Kidney (tissue), 13 donors: ENCODE measurements at regions not wholly inside any gene's neighbourhood (a gene's known extent, or its start where the extent isn't known, plus 50 kb on each side); places are given as distances from the start of the nearest gene placed in this dataset.
A peak's percentile ranks its signal among the peaks of the same experiment; 100 is the strongest.

Experiments used
- DNase-seq, 5 donors: peaks; one replicate each; pipeline ENCODE4 v3.0.0-alpha.2; 2013 to 2020
- FAIRE-seq: peaks from 2 replicates; lab custom pipeline; 2012; peaks lifted over from hg19 to GRCh38; lab: Jason Lieb, UNC
- H3K27ac ChIP-seq, 2 donors: one replicate each; pipeline ENCODE4 v1.7.0; 2013; ENCODE audit warnings: low read depth in 2 of 2, low read length in 2 of 2, inconsistent platforms in 1 of 2
- H3K27me3 ChIP-seq: one replicate; pipeline ENCODE4 v1.7.1; 2013; ENCODE audit warnings: low read length, inconsistent platforms; ENCODE audit not compliant: control insufficient read depth, insufficient read depth
- H3K36me3 ChIP-seq, 3 donors: one replicate each; pipeline versions ENCODE4 v1.7.0 to v1.7.1; 2013; ENCODE audit warnings: low read length in 3 of 3, control low read depth in 1 of 3, inconsistent platforms in 1 of 3; ENCODE audit not compliant: insufficient read depth in 3 of 3, control insufficient read depth in 2 of 3
- H3K4me1 ChIP-seq, 3 donors: one replicate each; pipeline versions ENCODE4 v1.7.0 to v1.7.1; 2013; ENCODE audit warnings: low read length in 3 of 3, inconsistent platforms in 1 of 3, low read depth in 1 of 3; ENCODE audit not compliant: control insufficient read depth in 2 of 3, insufficient read depth in 2 of 3
- H3K4me3 ChIP-seq, 3 donors: one replicate each; pipeline versions ENCODE4 v1.7.0 to v1.8.1; 2013; ENCODE audit warnings: low read length in 3 of 3, control low read depth in 1 of 3, inconsistent platforms in 1 of 3
- H3K9ac ChIP-seq, 3 donors: one replicate each; pipeline versions ENCODE4 v1.7.0 to v1.7.1; 2013; ENCODE audit warnings: low read length in 3 of 3, control low read depth in 1 of 3, inconsistent platforms in 1 of 3
- H3K9me3 ChIP-seq, 3 donors: one replicate each; pipeline versions ENCODE4 v1.7.0 to v1.7.1; 2013; ENCODE audit warnings: low read length in 3 of 3, control low read depth in 1 of 3, inconsistent platforms in 1 of 3; ENCODE audit not compliant: control insufficient read depth in 2 of 3, insufficient read depth in 1 of 3
- CTCF ChIP-seq: IDR thresholded peaks from 3 replicates; pipeline ENCODE4 v1.5.1; 2012; ENCODE audit warnings: mild to moderate bottlenecking, moderate library complexity, borderline replicate concordance; ENCODE audit not compliant: insufficient read depth; ENCODE audit errors: extremely low read depth
- intact Hi-C: fragments of 100-400 bp; cut with DNase I; formaldehyde crosslinking; loops from one replicate; pipeline ENCODE4 v1.11.1; 2022
- donor health status: control.
- donor health status: control.
- donor health status: control.
- donor health status: control.
- donor health status: control.
- donor health status: DM: yes; HTN: yes; CAD: no.
- donor health status: Normal renal cell carcinoma (clear cell type).

- Histone ChIP-seq H3K27ac (no peak overlapping the region), H3K36me3 (no peaks in the 10 kb centered on the region), H3K9ac (no peak overlapping the region), H3K27me3 (no peaks in the 10 kb centered on the region), H3K4me1 (peaks cover 0 to 2% (median 0%) of the 10 kb centered on the region in 3 donors), H3K4me3 (no peak overlapping the region), H3K9me3 (no peaks in the 10 kb centered on the region)
- no peak for FAIRE-seq
- intact Hi-C loops = no loop called here
- DNase-seq = peak in 1 of 5 donors; percentile 36
- no peak for TF ChIP-seq CTCF
Observed at GRCh38 chr9:87447547-87448432, 49.9 kb upstream of the DAPK1 start.
